ENCODE measurements at regions not wholly inside any gene's neighbourhood (a gene's known extent, or its start where the extent isn't known, plus 50 kb on each side); places are given as distances from the start of the nearest gene placed in this dataset.

DNA sequence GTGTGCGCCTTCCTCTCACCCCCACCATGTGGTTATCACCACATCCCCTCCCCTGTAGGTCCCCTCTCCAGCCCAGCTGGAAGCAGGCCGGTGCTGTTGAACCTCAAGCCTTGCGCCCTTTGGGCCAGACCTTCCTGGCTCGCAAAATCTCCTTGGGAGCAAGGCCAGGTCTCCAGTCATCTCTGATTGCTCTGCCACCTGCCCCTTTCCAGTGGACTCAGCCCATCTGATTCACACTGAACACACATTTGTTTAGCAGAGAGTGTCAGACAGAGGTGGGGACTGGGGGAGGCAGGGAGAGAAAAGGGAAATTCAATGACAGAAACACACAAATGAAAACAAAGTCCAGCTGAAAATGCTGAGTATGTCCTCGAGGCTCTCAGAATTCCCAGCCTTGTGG, 119.4 kb downstream of the TPRA1 start:
- Histone ChIP-seq H2AFZ (ENCODE audit: low read length) (no peak overlapping the region), H3K4me2 (ENCODE audit: insufficient read depth, insufficient read length, low read length) (no peak overlapping the region), H4K20me1 (ENCODE audit: control insufficient read depth, insufficient read depth, insufficient read length) (no peaks in the 10 kb centered on the region), H3K9me3 (ENCODE audit: control insufficient read depth, low read depth, low read length) (no peaks in the 10 kb centered on the region), H3K4me1 (ENCODE audit: insufficient read depth, low read length) (no peaks in the 10 kb centered on the region; the same call in 1 of the 2 replicates), H3K9ac (ENCODE audit: extremely low read depth, insufficient read length, low read length) (no peak overlapping the region), H2AK5ac (ENCODE audit: insufficient read length, low read length) (no peak overlapping the region), H2BK120ac (ENCODE audit: low read depth, low read length, poor library complexity, severe bottlenecking) (no peak overlapping the region), H4K91ac (ENCODE audit: insufficient read length, low read depth, low read length) (no peak overlapping the region), H2BK15ac (ENCODE audit: low read depth, low read length) (no peak overlapping the region), H2BK5ac (ENCODE audit: insufficient read length, low read length) (no peak overlapping the region), H3K56ac (ENCODE audit: insufficient read length, low read depth, low read length) (no peak overlapping the region), H3T11ph (ENCODE audit: low read length) (no peak overlapping the region), H3K79me2 (ENCODE audit: insufficient read depth, low read length) (no peaks in the 10 kb centered on the region), H3K27me3 (ENCODE audit: insufficient read depth, low read length) (no peaks in the 10 kb centered on the region), H3K18ac (ENCODE audit: insufficient read length, low read depth, low read length) (no peak overlapping the region), H2BK20ac (ENCODE audit: low read depth, low read length, poor library complexity, severe bottlenecking) (no peak overlapping the region), H3K23me2 (ENCODE audit: insufficient read length, low read depth, low read length, poor library complexity, severe bottlenecking) (no peaks in the 10 kb centered on the region), H4K8ac (replicated peaks; ENCODE audit: insufficient read length, low read depth, low read length) (no peak overlapping the region), H3K79me1 (ENCODE audit: insufficient read depth, low read depth, low read length, poor library complexity, severe bottlenecking) (no peaks in the 10 kb centered on the region), H4K5ac (ENCODE audit: insufficient read length, low read depth, low read length) (no peak overlapping the region), H2BK12ac (ENCODE audit: insufficient read length, low read depth, low read length) (no peak overlapping the region), H3K27ac (ENCODE audit: insufficient read length, low read depth, low read length) (no peak overlapping the region), H3K23ac (ENCODE audit: insufficient read length, low read depth, low read length) (no peak overlapping the region), H3K14ac (ENCODE audit: insufficient read depth, low read length) (no peak overlapping the region), H3K4ac (ENCODE audit: low read depth, low read length) (no peak overlapping the region)
- WGBS (ENCODE audit: extremely low coverage, insufficient read length, low lambda C conversion rate): no CpG with 5 or more reads among the region's 5 CpGs
- DNase-seq: no peak
- TF ChIP-seq, protein P1, sequence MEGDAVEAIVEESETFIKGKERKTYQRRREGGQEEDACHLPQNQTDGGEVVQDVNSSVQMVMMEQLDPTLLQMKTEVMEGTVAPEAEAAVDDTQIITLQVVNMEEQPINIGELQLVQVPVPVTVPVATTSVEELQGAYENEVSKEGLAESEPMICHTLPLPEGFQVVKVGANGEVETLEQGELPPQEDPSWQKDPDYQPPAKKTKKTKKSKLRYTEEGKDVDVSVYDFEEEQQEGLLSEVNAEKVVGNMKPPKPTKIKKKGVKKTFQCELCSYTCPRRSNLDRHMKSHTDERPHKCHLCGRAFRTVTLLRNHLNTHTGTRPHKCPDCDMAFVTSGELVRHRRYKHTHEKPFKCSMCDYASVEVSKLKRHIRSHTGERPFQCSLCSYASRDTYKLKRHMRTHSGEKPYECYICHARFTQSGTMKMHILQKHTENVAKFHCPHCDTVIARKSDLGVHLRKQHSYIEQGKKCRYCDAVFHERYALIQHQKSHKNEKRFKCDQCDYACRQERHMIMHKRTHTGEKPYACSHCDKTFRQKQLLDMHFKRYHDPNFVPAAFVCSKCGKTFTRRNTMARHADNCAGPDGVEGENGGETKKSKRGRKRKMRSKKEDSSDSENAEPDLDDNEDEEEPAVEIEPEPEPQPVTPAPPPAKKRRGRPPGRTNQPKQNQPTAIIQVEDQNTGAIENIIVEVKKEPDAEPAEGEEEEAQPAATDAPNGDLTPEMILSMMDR (conservative IDR thresholded peaks at IDR 0.05): no peak
- Mint-ChIP-seq H3K27ac (no peak overlapping the region), H3K27me3 (ENCODE audit: low read depth) (peaks cover 12% of the 10 kb centered on the region), H3K36me3 (ENCODE audit: insufficient read depth in 1 of 3, low read depth in 3 of 3) (peaks cover 3 to 8% (median 7%) of the 10 kb centered on the region in 3 experiments; a peak in 6 of 7 replicates), H3K9me3 (peaks cover 7% of the 10 kb centered on the region in 2 experiments), H3K4me1 (peaks cover 11 to 14% of the 10 kb centered on the region in 2 experiments), H3K4me3 (no peak overlapping the region)
